Endodermal cell (in vitro differentiated cells): ENCODE measurements at regions not wholly inside any gene's neighbourhood (a gene's known extent, or its start where the extent isn't known, plus 50 kb on each side); places are given as distances from the start of the nearest gene placed in this dataset.

ENCODE experiments used
- DNase-seq: peaks from one replicate; pipeline ENCODE4 v3.0.0-alpha.2; 2017
- H3K27ac ChIP-seq: 2 replicates; pipeline ENCODE4 v1.5.1; 2013; ENCODE audit warnings: mild to moderate bottlenecking, low read depth, low read length, moderate library complexity
- H3K27me3 ChIP-seq: 2 replicates; pipeline ENCODE4 v1.6.1; 2013; ENCODE audit warnings: mild to moderate bottlenecking, low read length, moderate library complexity; ENCODE audit not compliant: insufficient read depth, control insufficient read depth, poor library complexity, severe bottlenecking
- H3K36me3 ChIP-seq: 2 replicates; pipeline ENCODE4 v1.7.0; 2013; ENCODE audit warnings: mild to moderate bottlenecking, low read length, moderate library complexity; ENCODE audit not compliant: control insufficient read depth, insufficient read depth
- H3K4me1 ChIP-seq: one replicate; pipeline ENCODE4 v1.7.0; 2013; ENCODE audit warnings: low read length; ENCODE audit not compliant: control insufficient read depth, insufficient read depth
- H3K4me3 ChIP-seq: 2 replicates; pipeline ENCODE4 v1.5.1; 2013; ENCODE audit warnings: mild to moderate bottlenecking, low read length, moderate library complexity
- H3K9ac ChIP-seq: 2 replicates; pipeline ENCODE4 v1.6.1; 2013; ENCODE audit warnings: mild to moderate bottlenecking, low read length, moderate library complexity; ENCODE audit not compliant: poor library complexity, severe bottlenecking; ENCODE audit errors: extremely low read depth
- H3K9me3 ChIP-seq: 2 replicates; pipeline ENCODE4 v1.6.1; 2013; ENCODE audit warnings: mild to moderate bottlenecking, low read length, moderate library complexity; ENCODE audit not compliant: control insufficient read depth
- H3K27ac Mint-ChIP-seq: 2 replicates; pipeline ENCODE4 v1.8.0; 2020; ENCODE audit warnings: mixed read lengths
- H3K27me3 Mint-ChIP-seq: 2 replicates; pipeline ENCODE4 v1.8.0; 2021; ENCODE audit warnings: mild to moderate bottlenecking, mixed read lengths; ENCODE audit not compliant: insufficient read depth
- H3K36me3 Mint-ChIP-seq: 2 replicates; pipeline ENCODE4 v1.8.0; 2020; ENCODE audit warnings: low read depth, mixed read lengths
- H3K4me1 Mint-ChIP-seq: 2 replicates; pipeline ENCODE4 v1.8.0; 2020; ENCODE audit warnings: mixed read lengths
- H3K4me3 Mint-ChIP-seq: 2 replicates; pipeline ENCODE4 v1.8.0; 2020; ENCODE audit warnings: mild to moderate bottlenecking, moderate library complexity, mixed read lengths
- H3K9me3 Mint-ChIP-seq: 2 replicates; pipeline ENCODE4 v1.8.0; 2020; ENCODE audit warnings: mild to moderate bottlenecking, mixed read lengths
- WGBS, 2 experiments: methylation state at CpG; one replicate each; pipeline versions ENCODE4 v1.1.5 to v1.1.7; 2013; ENCODE audit warnings: missing lambda C conversion rate in 2 of 2, mixed read lengths in 1 of 2; ENCODE audit not compliant: insufficient coverage in 1 of 2, insufficient read length in 1 of 2; 5-methylcytosine and 5-hydroxymethylcytosine counted together
- TF ChIP-seq, protein P1 (sequence below): fragments of 200-600 bp; sonication (generic); conservative IDR thresholded peaks from 2 replicates; pipeline ENCODE4 v1.5.0; 2021; ENCODE audit warnings: antibody characterized with exemption, mild to moderate bottlenecking

DNA sequence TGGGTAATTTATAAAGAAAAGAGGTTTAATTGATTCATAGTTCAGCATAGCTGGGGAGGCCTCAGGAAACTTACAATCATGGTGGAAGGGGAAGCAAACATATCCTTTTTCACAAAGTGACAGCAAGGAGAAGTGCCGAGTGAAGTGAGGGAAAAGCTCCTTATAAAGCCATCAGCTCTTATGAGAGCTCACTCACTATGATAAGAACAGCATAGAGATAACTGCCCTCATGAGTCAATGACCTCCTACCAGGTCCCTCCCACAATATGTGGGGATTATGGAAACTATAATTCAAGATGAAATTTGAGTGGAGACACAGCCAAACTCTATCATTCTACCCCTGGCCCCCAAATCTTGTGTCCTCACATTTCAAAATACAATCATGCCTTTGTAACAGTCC is 115.8 kb upstream of the LAMA2 start:
- no peak overlapping the region for H3K27ac ChIP-seq
- peaks cover 4% of the 10 kb centered on the region for H3K36me3 Mint-ChIP-seq
- no peak for DNase-seq
- H3K27me3 ChIP-seq, result no peaks in the 10 kb centered on the region
- peaks cover 33% of the 10 kb centered on the region for H3K9me3 Mint-ChIP-seq
- H3K4me3 ChIP-seq, result no peak overlapping the region
- H3K27ac Mint-ChIP-seq, result no peak overlapping the region
- TF ChIP-seq, protein P1, sequence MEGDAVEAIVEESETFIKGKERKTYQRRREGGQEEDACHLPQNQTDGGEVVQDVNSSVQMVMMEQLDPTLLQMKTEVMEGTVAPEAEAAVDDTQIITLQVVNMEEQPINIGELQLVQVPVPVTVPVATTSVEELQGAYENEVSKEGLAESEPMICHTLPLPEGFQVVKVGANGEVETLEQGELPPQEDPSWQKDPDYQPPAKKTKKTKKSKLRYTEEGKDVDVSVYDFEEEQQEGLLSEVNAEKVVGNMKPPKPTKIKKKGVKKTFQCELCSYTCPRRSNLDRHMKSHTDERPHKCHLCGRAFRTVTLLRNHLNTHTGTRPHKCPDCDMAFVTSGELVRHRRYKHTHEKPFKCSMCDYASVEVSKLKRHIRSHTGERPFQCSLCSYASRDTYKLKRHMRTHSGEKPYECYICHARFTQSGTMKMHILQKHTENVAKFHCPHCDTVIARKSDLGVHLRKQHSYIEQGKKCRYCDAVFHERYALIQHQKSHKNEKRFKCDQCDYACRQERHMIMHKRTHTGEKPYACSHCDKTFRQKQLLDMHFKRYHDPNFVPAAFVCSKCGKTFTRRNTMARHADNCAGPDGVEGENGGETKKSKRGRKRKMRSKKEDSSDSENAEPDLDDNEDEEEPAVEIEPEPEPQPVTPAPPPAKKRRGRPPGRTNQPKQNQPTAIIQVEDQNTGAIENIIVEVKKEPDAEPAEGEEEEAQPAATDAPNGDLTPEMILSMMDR, result no peak
- peaks cover 20% of the 10 kb centered on the region for H3K9me3 ChIP-seq
- H3K4me3 Mint-ChIP-seq, result no peak overlapping the region
- H3K4me1 Mint-ChIP-seq, result no peaks in the 10 kb centered on the region
- H3K9ac ChIP-seq, result no peak overlapping the region
- WGBS, 2 experiments, result 94 to 100% methylated on average over 1 of the region's 1 CpG
- H3K27me3 Mint-ChIP-seq, result no peaks in the 10 kb centered on the region
- H3K36me3 ChIP-seq, result no peaks in the 10 kb centered on the region
- no peaks in the 10 kb centered on the region for H3K4me1 ChIP-seq

DNA sequence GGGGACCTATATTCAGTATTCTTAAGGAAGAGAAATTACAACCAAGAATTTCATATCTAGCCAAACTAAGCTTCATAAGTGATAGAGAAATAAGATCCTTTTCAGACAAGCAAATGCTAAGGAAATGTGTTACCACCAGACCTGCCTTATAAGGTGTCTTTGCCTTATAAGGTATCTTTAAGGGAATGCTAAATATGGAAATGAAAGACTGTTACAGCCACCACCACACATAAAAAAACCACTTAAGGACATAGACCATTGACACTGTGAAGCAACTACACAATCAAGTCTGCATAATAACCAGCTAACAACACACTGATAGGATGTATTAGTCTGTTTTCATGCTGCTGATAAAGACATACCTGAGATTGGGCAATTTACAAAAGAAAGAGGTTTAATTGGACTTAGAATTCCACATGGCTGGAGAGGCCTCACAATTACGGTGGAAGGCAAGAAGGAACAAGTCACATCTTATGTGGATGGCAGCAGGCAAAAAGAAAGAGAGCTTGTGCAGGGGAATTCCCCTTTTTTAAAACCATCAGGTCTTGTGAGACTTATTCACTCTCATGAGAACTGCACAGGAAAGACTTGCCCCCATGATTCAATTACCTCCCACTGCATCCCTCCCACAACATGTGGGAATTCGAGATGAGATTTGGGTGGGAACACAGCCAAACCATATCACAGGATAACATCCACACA is 119.2 kb upstream of the LAMA2 start:
- no peaks in the 10 kb centered on the region for H3K27me3 Mint-ChIP-seq
- H3K27ac ChIP-seq, result no peak overlapping the region
- no peak overlapping the region for H3K27ac Mint-ChIP-seq

DNA sequence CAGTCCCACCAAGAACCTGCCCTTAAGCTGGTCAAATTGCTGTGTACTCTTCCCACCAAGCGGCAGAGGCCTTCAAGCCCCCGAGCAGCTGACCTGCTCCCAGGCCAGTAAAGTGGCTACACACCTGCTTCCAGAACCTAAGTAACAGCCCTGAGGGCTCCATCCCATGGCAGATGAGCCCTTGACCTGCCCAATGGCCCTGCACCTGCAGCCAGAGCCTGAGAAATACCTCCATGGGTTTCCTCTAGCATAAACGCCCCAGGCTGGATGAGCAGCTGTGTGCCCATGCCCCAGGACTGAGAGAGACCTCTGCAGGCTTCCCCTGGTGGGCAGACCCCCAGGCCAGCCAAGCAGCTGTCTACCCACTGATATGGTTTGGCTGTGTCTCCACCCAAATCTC is 123.0 kb upstream of the LAMA2 start:
- Histone ChIP-seq H3K9ac (no peak overlapping the region), H3K27ac (no peak overlapping the region), H3K4me1 (no peaks in the 10 kb centered on the region), H3K9me3 (no peaks in the 10 kb centered on the region), H3K27me3 (no peaks in the 10 kb centered on the region), H3K4me3 (no peak overlapping the region), H3K36me3 (no peaks in the 10 kb centered on the region)
- WGBS, 2 experiments, result 88% methylated on average over 1 to 3 of the region's 3 CpGs
- H3K27me3 Mint-ChIP-seq, result no peaks in the 10 kb centered on the region
- H3K9me3 Mint-ChIP-seq, result peaks cover 3% of the 10 kb centered on the region
- no peak overlapping the region for H3K27ac Mint-ChIP-seq
- no peak overlapping the region for H3K4me3 Mint-ChIP-seq
- TF ChIP-seq, protein P1, result no peak
- no peaks in the 10 kb centered on the region for H3K36me3 Mint-ChIP-seq
- no peaks in the 10 kb centered on the region for H3K4me1 Mint-ChIP-seq
- no peak for DNase-seq

More for the DNA sequence above, 119.2 kb upstream of the LAMA2 start:
- Histone ChIP-seq H3K9me3 (peaks cover 16% of the 10 kb centered on the region), H3K4me1 (no peaks in the 10 kb centered on the region), H3K4me3 (no peak overlapping the region), H3K36me3 (no peaks in the 10 kb centered on the region), H3K9ac (no peak overlapping the region), H3K27me3 (no peaks in the 10 kb centered on the region)
- WGBS, 2 experiments, result 90 to 100% methylated on average over 1 to 2 of the region's 2 CpGs
- no peak overlapping the region for H3K4me3 Mint-ChIP-seq
- peaks cover 27% of the 10 kb centered on the region for H3K9me3 Mint-ChIP-seq
- TF ChIP-seq, protein P1, result no peak
- DNase-seq, result no peak
- peaks cover 4% of the 10 kb centered on the region for H3K36me3 Mint-ChIP-seq
- no peaks in the 10 kb centered on the region for H3K4me1 Mint-ChIP-seq
